Muscle layer of duodenum (tissue), 2 donors: ENCODE measurements at regions not wholly inside any gene's neighbourhood (a gene's known extent, or its start where the extent isn't known, plus 50 kb on each side); places are given as distances from the start of the nearest gene placed in this dataset.

Experiments used
- H3K27ac ChIP-seq: one replicate; pipeline ENCODE4 v1.7.0; 2013; ENCODE audit warnings: mild to moderate bottlenecking, low read length
- H3K27me3 ChIP-seq: one replicate; pipeline ENCODE4 v1.7.0; 2013; ENCODE audit warnings: low read depth, mild to moderate bottlenecking, control low read depth, low read length
- H3K36me3 ChIP-seq, 2 donors: one replicate each; pipeline ENCODE4 v1.7.0; 2013; ENCODE audit warnings: low read length in 2 of 2, control low read depth in 1 of 2, mild to moderate bottlenecking in 1 of 2; ENCODE audit not compliant: insufficient read depth in 2 of 2, control insufficient read depth in 1 of 2
- H3K4me1 ChIP-seq, 2 donors: one replicate each; pipeline ENCODE4 v1.7.0; 2013; ENCODE audit warnings: low read length in 2 of 2, mild to moderate bottlenecking in 2 of 2, control low read depth in 1 of 2, moderate library complexity in 1 of 2; ENCODE audit not compliant: insufficient read depth in 2 of 2, control insufficient read depth in 1 of 2
- H3K4me3 ChIP-seq, 2 donors: one replicate each; pipeline ENCODE4 v1.7.0; 2013; ENCODE audit warnings: low read length in 2 of 2, low read depth in 1 of 2, mild to moderate bottlenecking in 1 of 2
- H3K9me3 ChIP-seq, 2 donors: one replicate each; pipeline ENCODE4 v1.7.0; 2013; ENCODE audit warnings: low read length in 2 of 2, control low read depth in 1 of 2, mild to moderate bottlenecking in 1 of 2; ENCODE audit not compliant: control insufficient read depth in 1 of 2
- donor health status: healthy.

- Histone ChIP-seq H3K27ac (no peak overlapping the region), H3K4me1 (peaks cover 0 to 21% of the 10 kb centered on the region in 2 donors), H3K36me3 (no peaks in the 10 kb centered on the region), H3K27me3 (no peaks in the 10 kb centered on the region), H3K9me3 (no peaks in the 10 kb centered on the region), H3K4me3 (no peak overlapping the region)
Measured at GRCh38 chr20:33908336-33908735, 85.4 kb upstream of the RALY start.

- Histone ChIP-seq H3K27ac (no peak overlapping the region), H3K4me1 (peaks cover 0 to 21% of the 10 kb centered on the region in 2 donors), H3K9me3 (no peaks in the 10 kb centered on the region)
Measured at GRCh38 chr20:33908868-33909267, 84.8 kb upstream of the RALY start.

DNA sequence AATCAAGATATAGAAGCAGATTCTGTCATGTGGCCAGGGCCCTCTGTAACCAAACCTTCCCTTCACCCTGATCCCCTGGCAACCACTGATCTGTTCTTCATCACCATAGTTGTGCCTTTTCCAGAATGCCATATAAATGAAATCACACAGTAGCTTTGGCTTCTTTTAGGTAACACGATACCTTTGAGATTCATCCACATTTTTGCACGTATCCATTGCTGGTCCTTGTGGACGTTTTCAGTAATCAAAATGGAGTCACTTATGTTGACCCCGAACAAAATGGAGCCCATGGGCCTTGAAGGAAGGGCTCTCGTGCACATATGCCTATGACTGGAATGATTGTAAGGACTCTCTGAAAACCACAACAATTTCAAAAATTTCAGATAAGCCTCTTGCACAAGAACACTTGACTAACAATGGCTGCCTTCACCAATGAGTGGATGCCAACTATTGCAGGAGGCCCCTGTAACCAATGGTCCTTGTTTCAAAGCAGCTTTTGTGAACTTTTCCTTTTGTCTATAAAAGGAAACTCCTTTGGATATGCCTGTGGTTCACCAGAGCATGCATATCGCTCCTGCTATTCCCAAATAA lies 84.3 kb upstream of the RALY start:
- H3K4me3 ChIP-seq, result no peak overlapping the region
- H3K27ac ChIP-seq, result no peak overlapping the region
- no peaks in the 10 kb centered on the region for H3K36me3 ChIP-seq
- H3K9me3 ChIP-seq, result no peaks in the 10 kb centered on the region
- H3K27me3 ChIP-seq, result no peaks in the 10 kb centered on the region
- peaks cover 0 to 21% of the 10 kb centered on the region in 2 donors for H3K4me1 ChIP-seq

More at GRCh38 chr20:33908868-33909267, 84.8 kb upstream of the RALY start:
- Histone ChIP-seq H3K27me3 (no peaks in the 10 kb centered on the region), H3K36me3 (no peaks in the 10 kb centered on the region), H3K4me3 (no peak overlapping the region)

DNA sequence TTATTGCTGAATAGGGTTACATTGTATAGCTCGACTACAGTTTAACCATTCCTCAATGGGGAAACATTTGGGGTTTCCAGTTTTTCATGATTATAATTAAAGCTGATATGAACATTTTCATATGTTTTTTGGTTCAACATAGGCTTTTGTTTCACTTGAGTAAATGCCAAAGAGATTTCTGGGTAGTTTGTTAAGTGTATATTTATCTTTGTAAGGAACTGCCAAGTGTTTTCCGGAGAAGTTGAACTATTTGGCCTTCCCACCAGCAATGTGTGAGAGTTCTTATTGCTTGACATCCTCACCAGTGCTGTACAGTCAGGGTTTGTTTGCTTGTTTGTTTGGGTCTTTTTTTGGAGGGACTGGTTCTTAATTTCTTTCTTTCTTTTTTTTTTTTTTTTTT lies 83.7 kb upstream of the RALY start:
- no peak overlapping the region for H3K27ac ChIP-seq
- no peak overlapping the region for H3K4me3 ChIP-seq
- H3K4me1 ChIP-seq, result peaks cover 0 to 21% of the 10 kb centered on the region in 2 donors
- no peaks in the 10 kb centered on the region for H3K27me3 ChIP-seq
- no peaks in the 10 kb centered on the region for H3K36me3 ChIP-seq
- H3K9me3 ChIP-seq, result no peaks in the 10 kb centered on the region

DNA sequence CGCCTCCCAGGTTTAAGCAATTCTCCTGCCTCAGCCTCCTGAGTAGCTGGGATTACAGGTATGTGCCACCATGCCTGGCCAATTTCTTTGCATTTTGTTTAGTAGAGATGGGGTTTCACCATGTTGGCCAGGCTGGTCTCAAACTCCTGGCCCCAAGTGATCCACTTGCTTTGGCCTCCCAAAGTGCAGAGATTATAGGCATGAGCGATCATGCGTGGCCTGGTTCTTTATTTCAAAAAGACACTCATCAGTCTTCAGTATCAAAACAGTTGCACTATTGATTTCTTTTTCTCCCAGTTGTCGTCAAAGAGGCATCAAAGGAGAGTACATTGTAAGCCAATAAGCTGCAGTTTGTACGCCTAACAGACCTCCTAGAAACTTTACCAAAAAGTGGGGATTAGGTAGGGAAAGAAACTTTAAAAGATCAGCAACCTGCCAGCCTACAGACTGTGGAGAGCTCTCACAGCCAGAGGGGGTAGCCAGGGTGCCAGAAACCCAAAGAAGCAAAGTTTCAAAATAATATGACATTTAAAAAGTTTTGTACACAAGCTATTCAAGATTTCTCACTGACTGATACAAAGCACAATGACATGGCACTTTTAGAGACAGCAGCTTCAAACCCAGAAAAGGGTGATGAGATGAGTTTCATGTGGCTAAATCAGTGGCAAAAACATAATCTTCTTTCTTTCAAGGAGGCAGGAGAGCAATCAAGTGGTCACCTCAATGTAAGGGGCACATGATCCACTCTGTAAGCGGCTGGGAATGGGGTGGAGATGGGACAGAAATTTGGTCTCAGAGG lies 83.0 kb upstream of the RALY start:
- Histone ChIP-seq H3K4me3 (no peak overlapping the region), H3K9me3 (no peaks in the 10 kb centered on the region), H3K4me1 (peaks cover 0 to 21% of the 10 kb centered on the region in 2 donors), H3K36me3 (no peaks in the 10 kb centered on the region), H3K27ac (no peak overlapping the region), H3K27me3 (no peaks in the 10 kb centered on the region)

- Histone ChIP-seq H3K36me3 (no peaks in the 10 kb centered on the region), H3K4me1 (peaks cover 5% of the 10 kb centered on the region in 2 donors), H3K27me3 (no peaks in the 10 kb centered on the region), H3K9me3 (no peaks in the 10 kb centered on the region), H3K4me3 (no peak overlapping the region), H3K27ac (no peak overlapping the region)
Measured at GRCh38 chr20:33914919-33915318, 78.8 kb upstream of the RALY start.

DNA sequence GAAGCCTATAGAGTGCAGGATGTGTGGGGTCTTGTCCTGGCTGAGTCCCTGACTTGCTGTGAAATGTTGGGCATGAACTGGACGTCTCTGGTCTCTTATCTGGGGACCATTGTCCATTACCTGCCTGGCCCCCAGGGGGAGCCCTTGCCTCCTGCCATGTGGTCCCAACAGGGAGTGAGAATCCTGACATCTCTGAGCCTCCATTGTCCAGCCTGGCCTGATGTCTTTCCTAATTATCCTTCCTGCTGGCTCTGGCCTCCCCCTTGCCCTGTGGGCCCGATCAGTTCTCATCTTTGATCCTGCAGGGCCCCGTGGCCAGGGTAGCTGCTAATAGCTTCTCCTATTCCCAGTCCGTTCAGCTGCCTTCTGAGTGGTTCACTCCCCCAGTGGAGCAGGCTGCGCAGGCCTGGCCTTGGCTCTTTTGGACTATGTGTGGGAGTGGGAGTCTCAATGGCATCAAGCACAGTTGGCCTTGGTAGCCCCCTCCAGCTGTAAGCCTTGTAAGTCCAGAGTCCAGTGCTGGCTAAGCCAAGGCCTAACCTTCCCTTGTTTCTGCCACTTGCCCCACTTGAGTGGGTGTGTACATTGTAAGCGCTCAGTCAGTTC lies 77.9 kb upstream of the RALY start:
- H3K27ac ChIP-seq, result no peak overlapping the region
- H3K4me3 ChIP-seq, result no peak overlapping the region
- H3K4me1 ChIP-seq, result peaks cover 0 to 5% of the 10 kb centered on the region in 2 donors
- no peaks in the 10 kb centered on the region for H3K9me3 ChIP-seq
- H3K36me3 ChIP-seq, result no peaks in the 10 kb centered on the region
- no peaks in the 10 kb centered on the region for H3K27me3 ChIP-seq

- no peak overlapping the region for H3K27ac ChIP-seq
- no peaks in the 10 kb centered on the region for H3K27me3 ChIP-seq
- no peak overlapping the region for H3K4me3 ChIP-seq
- no peaks in the 10 kb centered on the region for H3K36me3 ChIP-seq
- peaks cover 0 to 5% of the 10 kb centered on the region in 2 donors for H3K4me1 ChIP-seq
- no peaks in the 10 kb centered on the region for H3K9me3 ChIP-seq
Measured at GRCh38 chr20:33916768-33917167, 76.9 kb upstream of the RALY start.

- Histone ChIP-seq H3K4me1 (peaks cover 0 to 5% of the 10 kb centered on the region in 2 donors), H3K27me3 (no peaks in the 10 kb centered on the region), H3K9me3 (no peaks in the 10 kb centered on the region), H3K27ac (no peak overlapping the region), H3K4me3 (no peak overlapping the region), H3K36me3 (no peaks in the 10 kb centered on the region)
Measured at GRCh38 chr20:33917831-33918525, 75.7 kb upstream of the RALY start.

GRCh38 chr20:33918662-33919061 lies 75.0 kb upstream of the RALY start:
- no peaks in the 10 kb centered on the region for H3K9me3 ChIP-seq
- H3K36me3 ChIP-seq, result no peaks in the 10 kb centered on the region
- H3K27ac ChIP-seq, result no peak overlapping the region
- peaks cover 0 to 5% of the 10 kb centered on the region in 2 donors for H3K4me1 ChIP-seq
- no peaks in the 10 kb centered on the region for H3K27me3 ChIP-seq
- no peak overlapping the region for H3K4me3 ChIP-seq

GRCh38 chr20:33919653-33920052 lies 74.1 kb upstream of the RALY start:
- H3K4me1 ChIP-seq, result peaks cover 0 to 5% of the 10 kb centered on the region in 2 donors
- no peaks in the 10 kb centered on the region for H3K36me3 ChIP-seq
- H3K4me3 ChIP-seq, result no peak overlapping the region
- H3K27ac ChIP-seq, result no peak overlapping the region
- H3K27me3 ChIP-seq, result no peaks in the 10 kb centered on the region
- no peaks in the 10 kb centered on the region for H3K9me3 ChIP-seq
